ENCODE measurements at regions not wholly inside any gene's neighbourhood (a gene's known extent, or its start where the extent isn't known, plus 50 kb on each side); places are given as distances from the start of the nearest gene placed in this dataset.
A peak's percentile ranks its signal among the peaks of the same experiment; 100 is the strongest.

DNA sequence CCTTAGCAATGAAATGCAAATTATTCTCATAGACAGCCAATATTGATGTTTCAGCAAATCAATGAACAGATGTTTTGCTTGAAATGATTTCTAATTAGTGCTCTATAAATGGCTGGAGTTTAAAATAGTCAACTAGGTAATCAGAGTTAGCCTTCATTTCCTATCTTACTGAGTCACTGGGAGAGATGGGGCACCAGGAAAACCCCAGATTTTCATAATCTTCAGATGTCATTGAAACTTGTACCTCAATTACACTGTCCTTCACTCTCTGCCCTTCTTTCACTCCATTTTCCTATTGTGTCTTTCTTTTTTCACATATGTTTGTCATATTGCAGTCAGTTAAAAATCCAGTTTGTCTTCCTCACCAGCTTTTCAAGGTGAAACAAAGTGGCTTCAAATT, 92.7 kb downstream of the C12orf75 start:
- DNase-seq (ENCODE audit: insufficient read length, low spot score) (no peak), FAIRE-seq (no peak)
- TF ChIP-seq POLR2A (IDR thresholded peaks at IDR 0.05; ENCODE audit: low read depth, low read length) = no peak

DNA sequence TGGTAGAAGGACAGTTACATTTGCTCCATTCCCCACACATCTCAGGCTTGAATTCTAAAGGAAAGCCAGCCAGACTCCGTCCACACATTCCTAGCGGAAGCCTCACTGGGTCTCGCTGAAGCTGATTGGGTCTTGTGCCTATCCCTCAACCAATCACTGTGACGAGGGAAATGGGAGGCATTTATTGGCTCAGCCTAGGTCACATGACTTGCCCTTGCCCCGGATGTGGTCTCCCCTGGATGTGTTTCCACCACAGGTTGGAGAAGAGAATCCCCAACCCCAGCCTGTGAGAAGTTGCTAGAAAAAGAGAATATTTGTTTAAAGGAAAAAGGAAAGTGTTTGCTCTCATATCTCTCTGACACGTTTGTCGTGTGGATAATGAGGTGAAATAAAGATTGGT, 93.4 kb downstream of the C12orf75 start:
- no peak for TF ChIP-seq POLR2A (IDR thresholded peaks at IDR 0.05; ENCODE audit: low read depth, low read length)

DNA sequence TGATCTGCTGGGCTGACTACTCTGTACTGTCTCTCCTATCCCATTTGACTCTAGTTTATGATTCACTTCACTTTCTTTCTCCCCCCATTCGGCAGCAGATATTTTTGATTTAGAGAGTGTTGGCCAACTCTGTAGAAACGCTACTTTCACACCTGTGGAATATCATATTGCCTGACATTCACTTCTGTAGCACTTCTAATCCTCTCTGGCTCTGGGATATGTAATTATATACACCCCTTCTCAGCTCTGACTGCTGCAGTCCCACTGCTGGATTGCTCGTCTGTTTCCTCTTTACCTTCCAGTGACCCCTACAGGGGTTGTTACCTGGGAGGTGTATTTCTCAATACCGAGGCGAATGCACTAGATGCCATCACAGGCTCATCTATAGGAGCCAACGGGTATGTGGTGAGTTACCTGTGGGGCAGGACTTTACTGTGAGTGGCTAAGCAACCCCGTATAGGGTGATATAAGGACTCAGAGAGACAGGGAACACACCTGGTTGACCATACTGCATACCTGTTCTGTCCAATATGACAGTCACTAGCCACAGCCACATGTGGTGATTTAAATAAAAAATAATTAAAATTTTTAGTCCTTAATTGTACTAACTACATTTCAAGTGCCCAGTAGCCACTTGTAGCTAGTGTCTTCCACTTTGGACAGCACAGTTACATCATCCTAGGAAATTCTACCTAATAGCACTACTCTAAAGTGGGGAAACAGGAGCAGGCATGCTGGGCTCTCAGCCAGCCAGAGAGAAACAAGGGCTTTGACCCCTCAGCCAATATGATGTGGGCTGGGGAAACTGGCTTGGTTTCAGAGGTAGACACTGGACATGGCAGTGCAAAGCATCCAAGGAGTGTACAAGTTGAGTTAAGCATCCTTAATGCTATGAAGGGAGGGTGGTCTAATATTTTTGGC, 95.0 kb downstream of the C12orf75 start:
- no peak for DNase-seq (ENCODE audit: insufficient read length, low spot score)
- no peak for TF ChIP-seq POLR2A (IDR thresholded peaks at IDR 0.05; ENCODE audit: low read depth, low read length)
- no peak for FAIRE-seq

More for the DNA sequence above, 93.4 kb downstream of the C12orf75 start:
- no peak for DNase-seq (ENCODE audit: insufficient read length, low spot score)
- FAIRE-seq = no peak

DNA sequence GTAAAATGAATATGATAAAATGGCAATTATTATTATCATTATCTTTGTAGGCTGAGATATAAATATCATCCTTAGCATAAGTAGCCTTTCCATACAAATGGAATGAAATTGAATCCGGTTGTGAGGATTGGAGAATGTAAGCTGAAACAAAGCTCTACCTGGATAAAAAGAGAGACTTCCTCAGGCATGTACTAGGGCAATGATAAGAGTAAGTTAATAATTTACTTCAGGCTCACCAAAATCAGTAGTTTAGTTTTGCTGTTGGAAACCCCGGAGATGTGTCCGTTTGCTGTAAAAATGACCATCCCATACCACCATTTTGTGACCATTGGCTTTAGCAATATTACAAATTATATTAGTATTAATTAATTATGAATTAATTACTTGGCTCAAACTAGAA, 96.3 kb downstream of the C12orf75 start:
- no peak for FAIRE-seq
- TF ChIP-seq POLR2A (IDR thresholded peaks at IDR 0.05; ENCODE audit: low read depth, low read length) = no peak
- no peak for DNase-seq (ENCODE audit: insufficient read length, low spot score)

DNA sequence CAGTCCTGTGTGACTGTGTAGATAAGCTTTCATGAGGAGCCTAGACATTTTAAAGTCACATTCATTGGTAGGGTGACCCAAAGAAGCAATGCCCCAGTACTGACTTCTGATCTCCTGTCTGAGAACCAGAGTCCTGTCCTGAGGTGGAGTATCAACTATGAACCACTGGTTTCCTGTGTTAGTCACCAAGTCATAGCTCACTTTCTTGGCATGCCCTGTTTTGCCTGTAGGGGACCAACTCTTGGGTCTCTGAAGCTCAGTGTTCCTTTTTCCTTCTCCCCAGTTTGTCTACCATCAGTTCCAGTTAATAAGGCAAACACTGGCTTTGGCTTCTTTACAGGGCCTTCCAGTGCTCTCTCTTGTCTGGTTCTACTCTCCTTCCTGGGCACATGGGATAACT, 97.4 kb downstream of the C12orf75 start:
- TF ChIP-seq POLR2A (IDR thresholded peaks at IDR 0.05; ENCODE audit: low read depth, low read length) = no peak
- peak; percentile 53 for FAIRE-seq
- no peak for DNase-seq (ENCODE audit: insufficient read length, low spot score)

DNA sequence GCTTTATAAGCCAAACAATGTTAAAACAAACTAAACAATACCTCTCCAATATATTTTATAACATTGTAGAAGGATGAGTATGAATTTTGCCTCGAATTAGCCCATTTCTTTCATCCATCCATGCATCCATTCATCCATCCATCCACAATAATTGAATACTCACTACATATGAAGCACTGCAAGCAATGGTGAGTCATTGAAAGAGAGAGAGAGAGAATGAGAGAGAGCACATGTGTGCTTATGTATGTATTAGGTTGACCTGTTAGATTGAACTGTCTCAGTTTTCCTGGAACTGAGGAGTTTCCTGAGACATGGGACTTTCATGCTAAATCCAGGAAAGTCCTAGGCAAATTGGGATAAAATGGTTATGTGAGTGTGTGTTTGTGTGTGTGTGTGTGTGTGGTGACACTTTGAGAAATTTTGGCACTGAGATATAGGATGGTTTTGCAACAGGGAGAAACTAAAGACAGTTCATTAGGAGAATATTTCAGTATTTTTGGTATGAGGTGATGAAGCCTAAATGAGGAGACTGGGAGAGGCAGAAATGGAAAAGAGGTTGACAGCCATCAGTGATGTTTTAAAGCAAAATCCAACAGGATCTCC, 98.4 kb downstream of the C12orf75 start:
- FAIRE-seq = no peak
- DNase-seq (ENCODE audit: insufficient read length, low spot score) = no peak
- TF ChIP-seq POLR2A (IDR thresholded peaks at IDR 0.05; ENCODE audit: low read depth, low read length) = no peak

DNA sequence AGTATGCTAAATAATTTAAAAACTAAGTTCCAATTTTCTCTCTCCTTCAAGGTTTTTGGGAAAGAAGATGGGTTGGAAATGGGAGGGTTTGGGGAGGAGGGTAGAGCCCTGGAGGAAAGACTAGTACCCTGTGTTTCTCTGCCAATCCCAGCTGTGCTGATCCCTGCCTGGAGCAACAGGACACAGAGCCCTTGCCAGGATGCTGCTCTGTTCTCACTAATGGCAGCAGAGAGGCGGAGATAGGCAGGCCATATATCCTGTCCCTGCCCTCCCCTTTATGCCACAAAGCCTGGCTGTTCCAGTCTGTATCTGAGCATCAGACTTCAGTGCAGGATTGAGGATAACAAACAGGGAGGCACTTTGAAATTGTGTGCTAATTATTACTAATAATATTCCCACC, 99.0 kb downstream of the C12orf75 start:
- FAIRE-seq (no peak), DNase-seq (ENCODE audit: insufficient read length, low spot score) (no peak)
- no peak for TF ChIP-seq POLR2A (IDR thresholded peaks at IDR 0.05; ENCODE audit: low read depth, low read length)

DNA sequence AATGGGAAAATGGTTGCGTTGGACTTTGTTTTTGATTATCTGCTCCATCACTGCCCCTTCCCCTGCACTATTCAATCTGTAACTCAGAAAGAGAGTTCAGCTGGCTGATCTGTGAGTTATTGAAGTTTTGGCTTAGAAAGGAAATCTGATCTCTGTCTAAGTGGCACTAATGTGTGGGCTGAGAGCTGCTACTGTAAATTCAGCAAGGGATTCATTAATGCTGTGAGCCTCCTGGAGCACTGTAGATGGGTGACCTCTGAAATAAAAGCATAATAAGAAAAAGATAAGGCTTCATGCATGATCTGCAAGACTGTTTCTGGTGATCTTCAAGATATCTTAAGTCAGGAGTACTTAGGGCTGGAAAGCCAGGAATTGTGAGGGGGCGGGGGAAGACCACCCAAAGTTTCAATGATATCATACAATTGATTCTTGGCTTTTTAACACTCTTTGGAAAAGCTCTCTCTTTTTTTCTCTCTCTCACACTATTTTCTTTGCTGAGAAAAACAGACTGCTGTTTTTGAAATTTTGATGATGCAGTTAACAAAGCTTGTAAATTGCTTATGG, 101.1 kb downstream of the C12orf75 start:
- DNase-seq (ENCODE audit: insufficient read length, low spot score) = no peak
- TF ChIP-seq POLR2A (IDR thresholded peaks at IDR 0.05; ENCODE audit: low read depth, low read length) = no peak
- no peak for FAIRE-seq

DNA sequence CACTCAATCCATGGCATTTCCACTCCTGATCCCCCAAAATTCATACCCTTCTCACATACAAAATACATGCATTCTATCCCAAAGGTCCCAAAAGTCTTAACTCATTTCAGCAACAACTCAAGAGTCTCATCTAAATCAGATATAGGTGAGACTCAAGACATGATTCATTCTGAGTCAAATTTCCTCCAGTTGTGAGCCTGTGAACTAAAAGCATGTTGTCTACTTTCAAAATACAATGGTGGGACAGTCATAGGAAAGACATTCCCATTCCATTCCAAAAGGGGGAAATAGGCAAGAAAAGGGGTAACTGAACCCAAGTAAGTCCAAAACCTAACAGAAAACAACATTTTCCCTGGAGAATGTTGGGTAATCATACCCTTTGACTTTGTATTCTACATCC, 103.3 kb downstream of the C12orf75 start:
- TF ChIP-seq POLR2A (IDR thresholded peaks at IDR 0.05; ENCODE audit: low read depth, low read length) = no peak
- DNase-seq (ENCODE audit: insufficient read length, low spot score) = no peak
- peak; percentile 73 for FAIRE-seq

DNA sequence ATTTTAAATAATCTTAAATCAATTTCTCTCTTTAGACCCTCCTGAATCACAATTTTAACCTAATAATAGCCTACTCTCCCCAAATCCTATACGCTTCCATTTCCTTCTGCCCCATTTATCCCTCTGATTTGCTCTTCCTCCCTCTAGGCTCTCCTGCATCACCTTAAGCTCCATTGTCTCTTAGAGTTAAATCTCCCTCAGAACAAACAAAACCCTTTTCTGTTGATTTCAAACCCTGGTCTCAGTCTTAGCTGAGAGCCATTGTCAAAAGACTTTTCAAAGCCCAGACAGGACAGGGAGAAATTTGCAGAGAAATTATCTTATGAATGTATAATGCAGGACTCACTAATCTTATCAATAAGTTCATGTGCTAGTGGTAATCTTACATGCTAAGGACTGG, 106.1 kb downstream of the C12orf75 start:
- DNase-seq (ENCODE audit: insufficient read length, low spot score) (no peak), FAIRE-seq (no peak)
- no peak for TF ChIP-seq POLR2A (IDR thresholded peaks at IDR 0.05; ENCODE audit: low read depth, low read length)

DNA sequence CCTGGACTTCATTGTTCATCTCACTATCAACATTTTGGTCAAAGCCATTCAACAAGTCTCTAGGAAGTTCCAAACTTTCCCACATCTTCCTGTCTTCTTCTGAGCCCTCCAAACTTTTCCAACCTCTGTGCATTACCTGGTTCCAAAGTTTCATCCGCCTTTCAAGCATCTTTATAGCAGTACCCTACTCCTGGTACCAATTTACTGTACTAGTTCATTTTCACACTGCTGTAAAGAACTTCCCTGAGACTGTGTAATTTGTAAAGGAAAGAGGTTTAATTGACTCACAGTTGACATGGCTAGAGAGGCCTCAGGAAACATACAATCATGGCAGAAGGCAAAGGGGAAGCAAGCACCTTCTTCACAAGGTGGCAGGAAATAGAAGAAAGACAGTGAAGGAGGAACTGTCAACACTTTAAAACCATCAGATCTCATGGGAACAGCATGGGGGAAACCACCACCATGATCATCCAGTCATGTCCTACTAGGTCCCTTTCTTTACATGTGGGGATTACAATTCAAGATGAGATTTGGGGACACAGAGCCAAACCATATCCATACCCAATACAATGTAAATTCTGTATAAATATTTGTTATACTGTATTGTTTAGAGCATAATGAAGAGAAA, 109.7 kb downstream of the C12orf75 start:
- FAIRE-seq = no peak
- TF ChIP-seq POLR2A (IDR thresholded peaks at IDR 0.05; ENCODE audit: low read depth, low read length) = no peak
- no peak for DNase-seq (ENCODE audit: insufficient read length, low spot score)

DNA sequence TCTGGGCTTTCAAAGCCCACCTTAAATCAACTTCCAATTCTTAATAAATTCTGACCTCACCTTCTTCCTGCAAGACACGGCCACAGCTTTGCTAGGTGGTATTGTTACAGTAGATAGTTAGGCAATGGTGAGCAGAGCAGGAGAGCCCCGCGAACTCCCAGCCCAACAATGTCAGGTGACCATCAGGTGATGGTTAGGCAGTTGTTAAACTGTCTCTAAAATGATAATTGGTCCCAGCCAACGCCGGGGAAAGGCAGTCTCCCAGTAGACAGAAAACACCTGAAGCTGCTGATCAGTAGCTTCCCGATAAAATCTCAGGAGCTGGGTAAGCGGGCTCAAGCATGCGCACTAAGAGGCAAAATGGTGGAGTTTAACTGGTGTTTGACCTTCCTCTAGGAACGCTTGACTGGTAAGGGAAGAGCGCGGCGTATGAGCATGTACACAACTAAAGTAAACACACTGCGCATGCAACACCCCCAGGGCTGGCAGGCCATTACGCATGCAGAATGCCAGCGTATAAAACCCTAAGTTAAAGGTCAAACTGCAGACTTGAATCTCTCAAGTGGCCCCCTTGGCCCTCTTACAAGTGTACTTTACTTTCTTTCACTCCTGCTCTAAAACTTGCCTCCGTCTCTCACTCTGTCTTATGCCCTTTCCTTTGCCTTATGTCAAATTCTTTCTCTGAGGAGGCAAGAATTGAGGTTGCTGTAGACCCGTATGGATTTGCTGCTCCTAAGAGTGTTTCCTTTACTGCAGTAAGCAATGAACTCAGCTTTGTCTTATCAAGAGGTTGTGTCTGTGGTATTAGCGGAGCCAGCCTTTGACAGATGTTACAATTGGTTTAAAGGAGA, 113.5 kb downstream of the C12orf75 start:
- no peak for TF ChIP-seq POLR2A (IDR thresholded peaks at IDR 0.05; ENCODE audit: low read depth, low read length)
- FAIRE-seq (no peak), DNase-seq (ENCODE audit: insufficient read length, low spot score) (no peak)

DNA sequence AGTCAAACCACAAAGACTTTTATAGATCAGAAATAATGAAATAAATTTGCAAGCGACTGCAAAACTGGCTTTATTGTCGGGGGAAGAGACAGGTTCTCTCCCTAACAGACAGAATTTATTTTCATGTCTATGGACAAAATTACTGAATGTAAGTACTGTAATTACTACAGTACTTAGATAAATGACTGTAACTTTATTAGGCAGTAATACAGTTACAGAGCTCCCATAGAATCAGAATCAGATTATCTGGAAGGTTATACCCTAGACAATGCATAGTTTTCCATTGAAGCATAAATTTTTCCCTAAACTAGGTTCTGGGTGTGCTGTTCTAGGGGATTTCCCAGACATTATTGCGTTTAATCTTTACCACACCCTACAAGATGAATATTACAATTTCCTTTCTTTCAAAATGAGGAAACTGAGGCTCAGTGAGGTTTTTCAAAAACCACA, 114.2 kb downstream of the C12orf75 start:
- no peak for TF ChIP-seq POLR2A (IDR thresholded peaks at IDR 0.05; ENCODE audit: low read depth, low read length)
- DNase-seq (ENCODE audit: insufficient read length, low spot score) (no peak), FAIRE-seq (no peak)

Measured in H54 (cell line).